ENCODE measurements at regions not wholly inside any gene's neighbourhood (a gene's known extent, or its start where the extent isn't known, plus 50 kb on each side); places are given as distances from the start of the nearest gene placed in this dataset.

DNA sequence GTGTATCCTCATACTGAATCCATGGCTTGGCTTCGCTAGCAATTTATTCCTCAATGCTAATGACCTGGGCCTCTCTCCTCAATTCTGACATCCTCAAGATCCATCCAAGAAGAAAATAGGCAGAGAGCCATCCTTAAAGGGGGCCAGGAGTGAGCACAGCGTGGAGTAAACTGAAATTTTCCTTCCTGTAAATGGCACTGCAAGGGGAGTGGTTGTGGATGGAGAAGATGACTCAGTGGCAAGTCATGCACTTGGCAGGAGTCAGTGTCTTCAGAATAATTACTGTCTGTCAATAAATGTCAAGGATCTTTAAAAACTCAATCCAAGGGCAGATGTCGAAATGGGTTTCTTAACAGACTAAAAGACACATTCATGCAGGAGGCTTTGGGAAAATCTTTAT lies 88.0 kb upstream of the TMEM132C start:
- Histone ChIP-seq H4K91ac (replicated peaks; ENCODE audit: insufficient read length, low read length) (no peak overlapping the region), H3K79me2 (ENCODE audit: control insufficient read depth in 1 of 2, insufficient read depth in 2 of 2, low read length in 2 of 2) (no peaks in the 10 kb centered on the region), H3K79me1 (ENCODE audit: low read depth, low read length) (no peaks in the 10 kb centered on the region), H3K36me3 (ENCODE audit: control insufficient read depth in 2 of 4, insufficient read depth in 4 of 4, low read length in 3 of 4) (no peaks in the 10 kb centered on the region), H2BK5ac (ENCODE audit: low read depth, low read length) (no peak overlapping the region), H3K4me1 (replicated peaks in 1 of 4; ENCODE audit: control insufficient read depth in 3 of 4, insufficient read depth in 4 of 4, low read length in 3 of 4) (no peaks in the 10 kb centered on the region), H3K23ac (ENCODE audit: insufficient read length) (no peak overlapping the region), H2AFZ (ENCODE audit: low read length) (no peak overlapping the region), H4K20me1 (replicated peaks in 1 of 2; ENCODE audit: control insufficient read depth in 1 of 2, insufficient read depth in 2 of 2, low read length in 2 of 2) (peaks cover 0 to 3% of the 10 kb centered on the region in 2 experiments), H3K9ac (replicated peaks in 1 of 4; ENCODE audit: extremely low read depth in 1 of 4, low read depth in 3 of 4, low read length in 3 of 4) (no peak overlapping the region), H3K14ac (ENCODE audit: insufficient read length) (no peak overlapping the region), H2BK120ac (replicated peaks; ENCODE audit: low read depth, low read length) (no peak overlapping the region), H3K27me3 (replicated peaks in 1 of 4; ENCODE audit: control insufficient read depth in 3 of 4, extremely low read depth in 1 of 4, insufficient read depth in 3 of 4, low read length in 3 of 4) (no peaks in the 10 kb centered on the region), H3K27ac (ENCODE audit: low read depth, low read length) (no peak overlapping the region), H3K4ac (replicated peaks; ENCODE audit: insufficient read length, low read depth, low read length) (no peak overlapping the region), H3K4me2 (ENCODE audit: insufficient read depth in 1 of 2, low read depth in 2 of 2, low read length in 2 of 2) (no peak overlapping the region), H4K5ac (ENCODE audit: insufficient read length, low read depth, low read length) (no peak overlapping the region), H4K8ac (ENCODE audit: extremely low read depth, insufficient read depth, low read length) (no peak overlapping the region), H2BK12ac (ENCODE audit: low read depth, low read length) (no peak overlapping the region), H2AK5ac (ENCODE audit: low read depth, low read length) (no peak overlapping the region), H3K23me2 (ENCODE audit: low read depth, low read length) (no peaks in the 10 kb centered on the region; the same call in 1 of the 2 replicates), H3K4me3 (ENCODE audit: extremely low read depth in 1 of 4, insufficient read depth in 2 of 4, low read depth in 3 of 4, low read length in 4 of 4) (no peak overlapping the region), H2BK15ac (ENCODE audit: low read length) (no peak overlapping the region), H3K9me3 (ENCODE audit: insufficient read depth in 2 of 2, low read depth in 1 of 2, low read length in 1 of 2) (no peaks in the 10 kb centered on the region), H3K56ac (replicated peaks; ENCODE audit: insufficient read length, low read depth, low read length) (no peak overlapping the region), H2BK20ac (ENCODE audit: low read length) (no peak overlapping the region), H3K18ac (ENCODE audit: extremely low read depth, low read length) (no peak overlapping the region)
- ChIA-PET CTCF (ENCODE audit: partially characterized antibody) (interaction anchor here (0.9 to 1.6 kb wide), 2 partner anchors 11 to 81 kb away, joined by 3 to 4 read pairs; no protein-coding TSS in a partner anchor), POLR2A (ENCODE audit: partially characterized antibody) (no interaction called here)
- FAIRE-seq (no peak), DNase-seq (ENCODE audit: low read depth in 1 of 2, low spot score in 2 of 2) (no peak)
- 85% methylated on average over 3 of the region's 3 CpGs; no CpG with 5 or more reads in 1 of the 2 experiments for WGBS, 2 experiments (ENCODE audit: extremely low coverage in 1 of 2, insufficient coverage in 1 of 2, insufficient read length in 1 of 2, insufficient replicate concordance in 2 of 2, low coverage in 1 of 2, low lambda C conversion rate in 2 of 2, missing lambda C conversion rate in 1 of 2)
- no peak for TF ChIP-seq ZNF274 (IDR thresholded peaks at IDR 0.05; ENCODE audit: borderline replicate concordance, extremely low read depth, low read length)
- TF ChIP-seq SP4 (IDR thresholded peaks at IDR 0.05; ENCODE audit: low read length), result no peak
- no peak for TF ChIP-seq GABPA (IDR thresholded peaks at IDR 0.05; ENCODE audit: borderline replicate concordance, insufficient read depth, low read length)
- TF ChIP-seq KDM5A (IDR thresholded peaks at IDR 0.05; ENCODE audit: low read length), result no peak
- TF ChIP-seq RXRA (IDR thresholded peaks at IDR 0.05; ENCODE audit: insufficient read depth, low read depth, low read length), result no peak
- no peak for TF ChIP-seq SP2 (IDR thresholded peaks at IDR 0.05; ENCODE audit: low read length)
- TF ChIP-seq, protein P1, sequence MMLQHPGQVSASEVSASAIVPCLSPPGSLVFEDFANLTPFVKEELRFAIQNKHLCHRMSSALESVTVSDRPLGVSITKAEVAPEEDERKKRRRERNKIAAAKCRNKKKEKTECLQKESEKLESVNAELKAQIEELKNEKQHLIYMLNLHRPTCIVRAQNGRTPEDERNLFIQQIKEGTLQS (IDR thresholded peaks at IDR 0.05; ENCODE audit: insufficient read depth, low read depth, low read length), result no peak
- TF ChIP-seq RFX5 (IDR thresholded peaks at IDR 0.05; ENCODE audit: borderline replicate concordance, low read depth, low read length), result no peak
- TF ChIP-seq PHF8 (conservative IDR thresholded peaks at IDR 0.05; ENCODE audit: low read depth, low read length), result no peak
- no peak for TF ChIP-seq CHD1 (IDR thresholded peaks at IDR 0.05; ENCODE audit: low read depth, low read length)
- TF ChIP-seq SUZ12 (IDR thresholded peaks at IDR 0.05; ENCODE audit: low read length), result no peak
- TF ChIP-seq, protein P2, sequence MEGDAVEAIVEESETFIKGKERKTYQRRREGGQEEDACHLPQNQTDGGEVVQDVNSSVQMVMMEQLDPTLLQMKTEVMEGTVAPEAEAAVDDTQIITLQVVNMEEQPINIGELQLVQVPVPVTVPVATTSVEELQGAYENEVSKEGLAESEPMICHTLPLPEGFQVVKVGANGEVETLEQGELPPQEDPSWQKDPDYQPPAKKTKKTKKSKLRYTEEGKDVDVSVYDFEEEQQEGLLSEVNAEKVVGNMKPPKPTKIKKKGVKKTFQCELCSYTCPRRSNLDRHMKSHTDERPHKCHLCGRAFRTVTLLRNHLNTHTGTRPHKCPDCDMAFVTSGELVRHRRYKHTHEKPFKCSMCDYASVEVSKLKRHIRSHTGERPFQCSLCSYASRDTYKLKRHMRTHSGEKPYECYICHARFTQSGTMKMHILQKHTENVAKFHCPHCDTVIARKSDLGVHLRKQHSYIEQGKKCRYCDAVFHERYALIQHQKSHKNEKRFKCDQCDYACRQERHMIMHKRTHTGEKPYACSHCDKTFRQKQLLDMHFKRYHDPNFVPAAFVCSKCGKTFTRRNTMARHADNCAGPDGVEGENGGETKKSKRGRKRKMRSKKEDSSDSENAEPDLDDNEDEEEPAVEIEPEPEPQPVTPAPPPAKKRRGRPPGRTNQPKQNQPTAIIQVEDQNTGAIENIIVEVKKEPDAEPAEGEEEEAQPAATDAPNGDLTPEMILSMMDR (IDR thresholded peaks at IDR 0.05; ENCODE audit: control extremely low read depth in 1 of 3, insufficient read depth in 1 of 3, low read depth in 1 of 3, low read length in 3 of 3), result no peak
